DND-41 (cell line): ENCODE measurements at regions not wholly inside any gene's neighbourhood (a gene's known extent, or its start where the extent isn't known, plus 50 kb on each side); places are given as distances from the start of the nearest gene placed in this dataset.

Source experiments
- ATAC-seq: fragments of 200-7000 bp; cut with Tn5 transposase; 3 replicates; pipeline ENCODE4 v1.9.1; 2021; ENCODE audit warnings: low read depth; ENCODE audit not compliant: insufficient read depth
- DNase-seq: peaks from one replicate; pipeline ENCODE4 v3.0.0-alpha.2; 2020
- H2AFZ ChIP-seq: 2 replicates; pipeline ENCODE4 v1.6.0; 2012; ENCODE audit warnings: low read depth, low read length
- H3K27ac ChIP-seq: 2 replicates; pipeline ENCODE4 v1.5.1; 2012; ENCODE audit warnings: low read length, inconsistent platforms
- H3K27me3 ChIP-seq: fragments of 200-600 bp; sonication (generic); 2 replicates; pipeline ENCODE4 v1.6.0; 2012; ENCODE audit warnings: low read length, mild to moderate bottlenecking, inconsistent platforms; ENCODE audit not compliant: insufficient read depth, poor library complexity
- H3K36me3 ChIP-seq: 2 replicates; pipeline ENCODE4 v1.5.1; 2012; ENCODE audit warnings: low read length, inconsistent platforms; ENCODE audit not compliant: insufficient read depth
- H3K4me1 ChIP-seq: 2 replicates; pipeline ENCODE4 v1.5.1; 2012; ENCODE audit warnings: mild to moderate bottlenecking, low read length; ENCODE audit not compliant: insufficient read depth
- H3K4me2 ChIP-seq: 2 replicates; pipeline ENCODE4 v1.6.0; 2012; ENCODE audit warnings: mild to moderate bottlenecking, moderate library complexity, low read length, inconsistent platforms; ENCODE audit not compliant: insufficient read depth
- H3K4me3 ChIP-seq, 2 experiments: fragments of 200-600 bp in 1 of 2; shearing (Covaris generic) in 1 of 2; 2 replicates each; pipeline ENCODE4 v1.5.1; 2012 to 2016; ENCODE audit warnings: inconsistent platforms in 2 of 2, low read length in 2 of 2, mild to moderate bottlenecking in 2 of 2, low read depth in 1 of 2, moderate library complexity in 1 of 2
- H3K79me2 ChIP-seq: 2 replicates; pipeline ENCODE4 v1.6.0; 2012; ENCODE audit warnings: low read length, inconsistent platforms; ENCODE audit not compliant: insufficient read depth
- H3K9ac ChIP-seq: 2 replicates; pipeline ENCODE4 v1.6.0; 2012; ENCODE audit warnings: low read depth, mild to moderate bottlenecking, inconsistent platforms, low read length, moderate library complexity
- H3K9me3 ChIP-seq: 2 replicates; pipeline ENCODE4 v1.5.1; 2012; ENCODE audit warnings: low read length, moderate library complexity, mild to moderate bottlenecking, inconsistent platforms; ENCODE audit not compliant: insufficient read depth, severe bottlenecking
- H4K20me1 ChIP-seq: 2 replicates; pipeline ENCODE4 v1.6.0; 2012; ENCODE audit warnings: low read length; ENCODE audit not compliant: insufficient read depth
- EZH2 ChIP-seq: IDR thresholded peaks from 3 replicates; pipeline ENCODE4 v1.6.1; 2012; ENCODE audit warnings: borderline replicate concordance, low read depth, mild to moderate bottlenecking, moderate library complexity, low read length, inconsistent platforms; ENCODE audit not compliant: severe bottlenecking
- TF ChIP-seq, protein P1 (sequence below): IDR thresholded peaks from 2 replicates; pipeline ENCODE4 v1.5.1; 2012; ENCODE audit warnings: borderline replicate concordance, low read length, moderate library complexity, mild to moderate bottlenecking; ENCODE audit not compliant: poor library complexity, severe bottlenecking; ENCODE audit errors: extremely low read depth

- no peaks in the 10 kb centered on the region for H4K20me1 ChIP-seq
- H3K4me1 ChIP-seq, result no peaks in the 10 kb centered on the region
- H3K4me3 ChIP-seq, result no peak overlapping the region
- H3K79me2 ChIP-seq, result no peaks in the 10 kb centered on the region
- DNase-seq (no peak), ATAC-seq (no peak)
- TF ChIP-seq EZH2, result no peak
- TF ChIP-seq, protein P1, sequence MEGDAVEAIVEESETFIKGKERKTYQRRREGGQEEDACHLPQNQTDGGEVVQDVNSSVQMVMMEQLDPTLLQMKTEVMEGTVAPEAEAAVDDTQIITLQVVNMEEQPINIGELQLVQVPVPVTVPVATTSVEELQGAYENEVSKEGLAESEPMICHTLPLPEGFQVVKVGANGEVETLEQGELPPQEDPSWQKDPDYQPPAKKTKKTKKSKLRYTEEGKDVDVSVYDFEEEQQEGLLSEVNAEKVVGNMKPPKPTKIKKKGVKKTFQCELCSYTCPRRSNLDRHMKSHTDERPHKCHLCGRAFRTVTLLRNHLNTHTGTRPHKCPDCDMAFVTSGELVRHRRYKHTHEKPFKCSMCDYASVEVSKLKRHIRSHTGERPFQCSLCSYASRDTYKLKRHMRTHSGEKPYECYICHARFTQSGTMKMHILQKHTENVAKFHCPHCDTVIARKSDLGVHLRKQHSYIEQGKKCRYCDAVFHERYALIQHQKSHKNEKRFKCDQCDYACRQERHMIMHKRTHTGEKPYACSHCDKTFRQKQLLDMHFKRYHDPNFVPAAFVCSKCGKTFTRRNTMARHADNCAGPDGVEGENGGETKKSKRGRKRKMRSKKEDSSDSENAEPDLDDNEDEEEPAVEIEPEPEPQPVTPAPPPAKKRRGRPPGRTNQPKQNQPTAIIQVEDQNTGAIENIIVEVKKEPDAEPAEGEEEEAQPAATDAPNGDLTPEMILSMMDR, result no peak
- no peak overlapping the region for H3K4me2 ChIP-seq
- H3K9ac ChIP-seq, result no peak overlapping the region
- peaks cover 4% of the 10 kb centered on the region for H3K27me3 ChIP-seq
- no peak overlapping the region for H3K27ac ChIP-seq
- no peak overlapping the region for H2AFZ ChIP-seq
- H3K36me3 ChIP-seq, result no peaks in the 10 kb centered on the region
- no peaks in the 10 kb centered on the region for H3K9me3 ChIP-seq
Observed at GRCh38 chr16:86457501-86458148, 52.7 kb upstream of the FOXF1 start.

- Histone ChIP-seq H3K79me2 (no peaks in the 10 kb centered on the region), H4K20me1 (no peaks in the 10 kb centered on the region), H3K36me3 (no peaks in the 10 kb centered on the region), H3K9ac (no peak overlapping the region), H3K4me2 (no peak overlapping the region), H2AFZ (no peak overlapping the region), H3K9me3 (no peaks in the 10 kb centered on the region), H3K27me3 (peaks cover 4% of the 10 kb centered on the region), H3K4me3 (no peak overlapping the region), H3K4me1 (no peaks in the 10 kb centered on the region), H3K27ac (no peak overlapping the region)
- no peak for ATAC-seq
- DNase-seq, result no peak
- TF ChIP-seq, protein P1, result no peak
- no peak for TF ChIP-seq EZH2
Observed at GRCh38 chr16:86458149-86458777, 52.1 kb upstream of the FOXF1 start.

DNA sequence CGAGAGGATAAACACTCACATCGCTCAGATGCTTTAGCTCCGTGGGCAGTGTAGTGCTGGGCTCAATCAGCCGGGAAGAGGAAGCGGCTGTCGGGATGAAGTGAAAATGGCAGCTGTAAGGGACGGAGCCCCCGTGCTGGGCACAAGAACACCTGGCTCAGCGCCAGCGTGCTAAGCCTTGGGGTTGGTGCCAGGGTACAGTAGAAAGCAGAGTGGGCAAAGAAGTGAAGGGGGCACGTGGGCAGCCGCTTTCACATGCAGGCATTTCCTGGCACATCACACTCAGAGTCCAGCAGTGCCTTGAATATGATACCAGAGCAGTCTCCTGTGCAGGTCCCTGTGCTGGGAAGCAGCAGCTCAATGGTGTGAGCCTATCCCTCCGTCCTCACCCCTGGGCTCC, 51.1 kb upstream of the FOXF1 start:
- ATAC-seq, result no peak
- Histone ChIP-seq H2AFZ (no peak overlapping the region), H3K27ac (no peak overlapping the region), H3K79me2 (no peaks in the 10 kb centered on the region), H3K4me3 (no peak overlapping the region), H3K27me3 (peaks cover 4% of the 10 kb centered on the region), H3K4me1 (no peaks in the 10 kb centered on the region), H3K9ac (no peak overlapping the region), H3K4me2 (no peak overlapping the region), H3K9me3 (peaks cover 5% of the 10 kb centered on the region), H4K20me1 (no peaks in the 10 kb centered on the region), H3K36me3 (no peaks in the 10 kb centered on the region)
- no peak for DNase-seq
- TF ChIP-seq EZH2, result no peak
- TF ChIP-seq, protein P1, result no peak
